ENCODE measurements at regions not wholly inside any gene's neighbourhood (a gene's known extent, or its start where the extent isn't known, plus 50 kb on each side); places are given as distances from the start of the nearest gene placed in this dataset.
A peak's percentile ranks its signal among the peaks of the same experiment; 100 is the strongest.

- no peak overlapping the region for H3K18ac ChIP-seq (ENCODE audit: low read length)
- H3K9ac ChIP-seq (ENCODE audit: low read depth, low read length, poor library complexity) = no peak overlapping the region
- H3K4me1 ChIP-seq (ENCODE audit: control insufficient read depth in 2 of 2, insufficient read depth in 1 of 2, low read depth in 1 of 2, low read length in 2 of 2) = peaks cover 2 to 4% of the 10 kb centered on the region in 2 donors
- no peak overlapping the region for H2BK15ac ChIP-seq (ENCODE audit: low read length)
- no peaks in the 10 kb centered on the region for H3K79me1 ChIP-seq (ENCODE audit: low read depth, low read length)
- H3K27ac ChIP-seq (replicated peaks; ENCODE audit: low read length) = no peak overlapping the region
- no CpG with 5 or more reads among the region's 4 CpGs for WGBS, 2 donors (ENCODE audit: extremely low coverage in 2 of 2, insufficient read length in 2 of 2, insufficient replicate concordance in 1 of 2)
- no peaks in the 10 kb centered on the region for H3K9me3 ChIP-seq (replicated peaks in 1 of 2; ENCODE audit: control insufficient read depth in 2 of 2, insufficient read depth in 1 of 2, low read depth in 1 of 2, low read length in 2 of 2)
- no peak overlapping the region for H3K14ac ChIP-seq (ENCODE audit: low read length)
- H2AK5ac ChIP-seq (ENCODE audit: low read depth, low read length) = no peak overlapping the region
- no peaks in the 10 kb centered on the region for H3K36me3 ChIP-seq (replicated peaks in 1 of 2; ENCODE audit: control insufficient read depth in 2 of 2, insufficient read depth in 2 of 2, low read length in 2 of 2)
- H3K27me3 ChIP-seq (ENCODE audit: control insufficient read depth in 3 of 3, insufficient read depth in 3 of 3, low read depth in 1 of 3, low read length in 3 of 3) = peaks cover 0 to 22% (median 11%) of the 10 kb centered on the region in 3 experiments
- H2BK5ac ChIP-seq (ENCODE audit: low read length) = no peak overlapping the region
- DNase-seq (ENCODE audit: low spot score) = no peak
- no peak overlapping the region for H3K4ac ChIP-seq (ENCODE audit: low read length)
- no peak overlapping the region for H3K4me2 ChIP-seq (ENCODE audit: insufficient read depth, low read length, poor library complexity, severe bottlenecking)
- H3K23ac ChIP-seq (ENCODE audit: low read depth, low read length, poor library complexity) = no peak overlapping the region
- H3K4me3 ChIP-seq (ENCODE audit: low read length in 2 of 2) = no peak overlapping the region
- no peak overlapping the region for H4K8ac ChIP-seq (ENCODE audit: low read depth, low read length)
- no peak overlapping the region for H2BK120ac ChIP-seq (ENCODE audit: low read depth, low read length)
- no peak overlapping the region for H4K91ac ChIP-seq (ENCODE audit: low read depth, low read length, poor library complexity)
- H2AFZ ChIP-seq (ENCODE audit: low read length) = no peak overlapping the region
- H2BK12ac ChIP-seq (ENCODE audit: low read length) = no peak overlapping the region
Observed at GRCh38 chr1:50328552-50328951, 94.7 kb downstream of the DMRTA2 start.

GRCh38 chr1:50326026-50326425, 97.2 kb downstream of the DMRTA2 start:
- Histone ChIP-seq H3K27me3 (ENCODE audit: control insufficient read depth in 3 of 3, insufficient read depth in 3 of 3, low read depth in 1 of 3, low read length in 3 of 3) (peaks cover 0 to 2% (median 0%) of the 10 kb centered on the region in 3 experiments), H3K4me3 (ENCODE audit: low read length in 2 of 2) (no peak overlapping the region), H3K4me2 (ENCODE audit: insufficient read depth, low read length, poor library complexity, severe bottlenecking) (no peak overlapping the region), H3K9me3 (replicated peaks in 1 of 2; ENCODE audit: control insufficient read depth in 2 of 2, insufficient read depth in 1 of 2, low read depth in 1 of 2, low read length in 2 of 2) (no peaks in the 10 kb centered on the region), H3K36me3 (replicated peaks in 1 of 2; ENCODE audit: control insufficient read depth in 2 of 2, insufficient read depth in 2 of 2, low read length in 2 of 2) (no peaks in the 10 kb centered on the region), H3K4me1 (ENCODE audit: control insufficient read depth in 2 of 2, insufficient read depth in 1 of 2, low read depth in 1 of 2, low read length in 2 of 2) (no peaks in the 10 kb centered on the region), H2AK5ac (ENCODE audit: low read depth, low read length) (no peak overlapping the region), H3K9ac (ENCODE audit: low read depth, low read length, poor library complexity) (no peak overlapping the region), H2BK12ac (ENCODE audit: low read length) (no peak overlapping the region), H3K4ac (ENCODE audit: low read length) (no peak overlapping the region), H3K27ac (replicated peaks; ENCODE audit: low read length) (no peak overlapping the region), H3K14ac (ENCODE audit: low read length) (no peak overlapping the region), H3K23ac (ENCODE audit: low read depth, low read length, poor library complexity) (no peak overlapping the region), H3K18ac (ENCODE audit: low read length) (peak overlapping the region; percentile 4), H2BK5ac (ENCODE audit: low read length) (no peak overlapping the region), H2BK120ac (ENCODE audit: low read depth, low read length) (no peak overlapping the region), H2AFZ (ENCODE audit: low read length) (no peak overlapping the region), H2BK15ac (ENCODE audit: low read length) (no peak overlapping the region), H4K91ac (ENCODE audit: low read depth, low read length, poor library complexity) (no peak overlapping the region), H3K79me1 (ENCODE audit: low read depth, low read length) (no peaks in the 10 kb centered on the region), H4K8ac (ENCODE audit: low read depth, low read length) (no peak overlapping the region)
- WGBS, 2 donors (ENCODE audit: extremely low coverage in 2 of 2, insufficient read length in 2 of 2, insufficient replicate concordance in 1 of 2) = no CpG with 5 or more reads among the region's 17 CpGs
- no peak for DNase-seq (ENCODE audit: low spot score)

GRCh38 chr1:50322579-50322978, 100.7 kb downstream of the DMRTA2 start:
- no peak overlapping the region for H3K14ac ChIP-seq (ENCODE audit: low read length)
- no peaks in the 10 kb centered on the region for H3K4me1 ChIP-seq (ENCODE audit: control insufficient read depth in 2 of 2, insufficient read depth in 1 of 2, low read depth in 1 of 2, low read length in 2 of 2)
- no peak overlapping the region for H3K4me3 ChIP-seq (ENCODE audit: low read length in 2 of 2)
- H3K79me1 ChIP-seq (ENCODE audit: low read depth, low read length) = no peaks in the 10 kb centered on the region
- DNase-seq (ENCODE audit: low spot score) = no peak
- H3K9me3 ChIP-seq (replicated peaks in 1 of 2; ENCODE audit: control insufficient read depth in 2 of 2, insufficient read depth in 1 of 2, low read depth in 1 of 2, low read length in 2 of 2) = no peaks in the 10 kb centered on the region
- H3K9ac ChIP-seq (ENCODE audit: low read depth, low read length, poor library complexity) = no peak overlapping the region
- H4K91ac ChIP-seq (ENCODE audit: low read depth, low read length, poor library complexity) = no peak overlapping the region
- H2AK5ac ChIP-seq (ENCODE audit: low read depth, low read length) = no peak overlapping the region
- H3K4me2 ChIP-seq (ENCODE audit: insufficient read depth, low read length, poor library complexity, severe bottlenecking) = no peak overlapping the region
- WGBS, 2 donors (ENCODE audit: extremely low coverage in 2 of 2, insufficient read length in 2 of 2, insufficient replicate concordance in 1 of 2) = no CpG with 5 or more reads among the region's 2 CpGs
- no peak overlapping the region for H4K8ac ChIP-seq (ENCODE audit: low read depth, low read length)
- H2BK120ac ChIP-seq (ENCODE audit: low read depth, low read length) = no peak overlapping the region
- H2BK12ac ChIP-seq (ENCODE audit: low read length) = no peak overlapping the region
- no peak overlapping the region for H3K18ac ChIP-seq (ENCODE audit: low read length)
- no peak overlapping the region for H2BK15ac ChIP-seq (ENCODE audit: low read length)
- no peak overlapping the region for H3K4ac ChIP-seq (ENCODE audit: low read length)
- H3K27ac ChIP-seq (replicated peaks; ENCODE audit: low read length) = no peak overlapping the region
- H3K27me3 ChIP-seq (ENCODE audit: control insufficient read depth in 3 of 3, insufficient read depth in 3 of 3, low read depth in 1 of 3, low read length in 3 of 3) = no peaks in the 10 kb centered on the region
- H3K36me3 ChIP-seq (replicated peaks in 1 of 2; ENCODE audit: control insufficient read depth in 2 of 2, insufficient read depth in 2 of 2, low read length in 2 of 2) = no peaks in the 10 kb centered on the region
- no peak overlapping the region for H3K23ac ChIP-seq (ENCODE audit: low read depth, low read length, poor library complexity)
- H2AFZ ChIP-seq (ENCODE audit: low read length) = no peak overlapping the region
- no peak overlapping the region for H2BK5ac ChIP-seq (ENCODE audit: low read length)

- no peak overlapping the region for H3K9ac ChIP-seq (ENCODE audit: low read depth, low read length, poor library complexity)
- H4K8ac ChIP-seq (ENCODE audit: low read depth, low read length) = no peak overlapping the region
- H2BK5ac ChIP-seq (ENCODE audit: low read length) = no peak overlapping the region
Observed at GRCh38 chr1:50318428-50318827, 104.8 kb downstream of the DMRTA2 start.

More at GRCh38 chr1:50318428-50318827, 104.8 kb downstream of the DMRTA2 start:
- H3K18ac ChIP-seq (ENCODE audit: low read length) = no peak overlapping the region
- no peaks in the 10 kb centered on the region for H3K27me3 ChIP-seq (ENCODE audit: control insufficient read depth in 3 of 3, insufficient read depth in 3 of 3, low read depth in 1 of 3, low read length in 3 of 3)
- H3K4ac ChIP-seq (ENCODE audit: low read length) = no peak overlapping the region
- H4K91ac ChIP-seq (ENCODE audit: low read depth, low read length, poor library complexity) = no peak overlapping the region
- no peak overlapping the region for H2BK120ac ChIP-seq (ENCODE audit: low read depth, low read length)
- H3K36me3 ChIP-seq (replicated peaks in 1 of 2; ENCODE audit: control insufficient read depth in 2 of 2, insufficient read depth in 2 of 2, low read length in 2 of 2) = no peaks in the 10 kb centered on the region
- no peak overlapping the region for H3K14ac ChIP-seq (ENCODE audit: low read length)
- H3K4me3 ChIP-seq (ENCODE audit: low read length in 2 of 2) = no peak overlapping the region
- H3K9me3 ChIP-seq (replicated peaks in 1 of 2; ENCODE audit: control insufficient read depth in 2 of 2, insufficient read depth in 1 of 2, low read depth in 1 of 2, low read length in 2 of 2) = no peaks in the 10 kb centered on the region
- no peak overlapping the region for H2AFZ ChIP-seq (ENCODE audit: low read length)
- no peak overlapping the region for H2BK12ac ChIP-seq (ENCODE audit: low read length)
- H3K4me1 ChIP-seq (ENCODE audit: control insufficient read depth in 2 of 2, insufficient read depth in 1 of 2, low read depth in 1 of 2, low read length in 2 of 2) = no peaks in the 10 kb centered on the region
- H2AK5ac ChIP-seq (ENCODE audit: low read depth, low read length) = no peak overlapping the region
- H3K23ac ChIP-seq (ENCODE audit: low read depth, low read length, poor library complexity) = no peak overlapping the region
- H3K27ac ChIP-seq (replicated peaks; ENCODE audit: low read length) = no peak overlapping the region
- no peaks in the 10 kb centered on the region for H3K79me1 ChIP-seq (ENCODE audit: low read depth, low read length)
- no peak for DNase-seq (ENCODE audit: low spot score)
- H3K4me2 ChIP-seq (ENCODE audit: insufficient read depth, low read length, poor library complexity, severe bottlenecking) = no peak overlapping the region
- H2BK15ac ChIP-seq (ENCODE audit: low read length) = no peak overlapping the region
